MG63 (cell line): ENCODE measurements at regions not wholly inside any gene's neighbourhood (a gene's known extent, or its start where the extent isn't known, plus 50 kb on each side); places are given as distances from the start of the nearest gene placed in this dataset.
A peak's percentile ranks its signal among the peaks of the same experiment; 100 is the strongest.
"Not testable (repeated sequence)": the region's sequence is repeated elsewhere in the genome, so short reads cannot be mapped to it uniquely, and the experiment has no call there.

ENCODE experiments used
- DNase-seq: peaks from one replicate; pipeline ENCODE4 v3.0.0-alpha.2; 2020
- H3K27me3 ChIP-seq: fragments of 250-450 bp; sonication (Bioruptor Pico); 2 replicates; pipeline ENCODE4 v1.5.1; 2020; ENCODE audit warnings: mild to moderate bottlenecking, moderate library complexity
- H3K36me3 ChIP-seq: fragments of 250-450 bp; sonication (Bioruptor Pico); 2 replicates; pipeline ENCODE4 v1.5.1; 2020; ENCODE audit warnings: mild to moderate bottlenecking, moderate library complexity
- H3K4me3 ChIP-seq: fragments of 250-450 bp; sonication (Bioruptor Pico); 2 replicates; pipeline ENCODE4 v1.5.1; 2020; ENCODE audit warnings: mild to moderate bottlenecking, moderate library complexity
- H3K9me3 ChIP-seq: fragments of 250-450 bp; sonication (Bioruptor Pico); 2 replicates; pipeline ENCODE4 v1.5.1; 2020; ENCODE audit warnings: mild to moderate bottlenecking, moderate library complexity

DNA sequence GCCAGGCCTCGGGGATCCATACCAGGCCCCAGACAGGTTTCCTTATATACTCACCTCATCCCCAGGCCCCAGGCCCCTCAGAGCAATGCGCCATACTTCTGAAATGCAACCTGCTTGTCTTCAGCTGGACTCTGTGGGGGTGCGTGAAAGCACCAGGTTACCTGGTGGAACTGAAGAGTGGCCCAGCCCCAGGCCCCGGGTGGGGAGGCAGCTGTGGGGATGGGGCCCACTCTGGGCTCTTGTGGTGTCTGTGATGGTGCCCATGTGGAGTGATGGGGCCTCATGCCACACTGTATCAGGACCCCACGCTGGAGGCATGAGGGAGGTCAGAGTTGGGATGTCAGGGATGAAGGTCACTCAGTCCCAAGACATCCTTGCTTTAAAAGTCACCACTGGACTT lies 999.0 kb downstream of the BRD1 start:
- Histone ChIP-seq H3K9me3 (no peaks in the 10 kb centered on the region), H3K36me3 (no peaks in the 10 kb centered on the region), H3K4me3 (no peak overlapping the region), H3K27me3 (no peaks in the 10 kb centered on the region)
- DNase-seq: no peak

DNA sequence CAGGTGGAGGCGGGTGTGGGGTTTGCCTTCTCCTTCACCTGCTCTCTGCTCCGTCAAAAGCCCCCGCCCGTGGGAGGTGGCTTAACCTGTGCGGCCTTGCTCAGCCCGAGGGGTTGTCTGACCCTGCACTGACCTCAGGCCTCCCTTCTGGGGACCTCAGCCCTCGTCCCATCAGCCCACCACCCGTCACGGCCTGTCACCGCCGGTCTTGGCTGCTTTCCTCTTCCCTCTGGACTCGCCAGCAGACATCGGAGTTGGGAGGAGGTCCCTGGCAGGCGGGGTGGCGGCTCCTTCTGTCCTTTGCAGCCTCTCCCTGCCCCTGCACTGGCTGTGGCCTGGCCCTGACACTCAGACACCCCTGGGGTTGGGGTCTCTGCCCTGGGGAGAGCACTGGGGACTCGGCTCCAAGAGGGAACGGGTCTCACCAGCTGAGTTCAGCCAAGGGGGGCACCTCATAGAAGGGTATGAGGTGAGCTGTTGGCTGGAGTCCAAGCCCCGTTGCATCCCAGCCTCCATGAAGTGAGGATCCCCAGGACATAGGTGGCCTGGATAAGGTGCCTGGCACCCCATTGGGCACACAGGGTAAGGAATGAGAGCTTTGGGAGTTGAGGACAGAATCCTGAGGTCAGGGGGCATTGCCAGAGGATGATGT lies 999.6 kb downstream of the BRD1 start:
- no peaks in the 10 kb centered on the region for H3K36me3 ChIP-seq
- no peak overlapping the region for H3K4me3 ChIP-seq
- H3K9me3 ChIP-seq: no peaks in the 10 kb centered on the region
- no peak for DNase-seq
- H3K27me3 ChIP-seq: no peaks in the 10 kb centered on the region

DNA sequence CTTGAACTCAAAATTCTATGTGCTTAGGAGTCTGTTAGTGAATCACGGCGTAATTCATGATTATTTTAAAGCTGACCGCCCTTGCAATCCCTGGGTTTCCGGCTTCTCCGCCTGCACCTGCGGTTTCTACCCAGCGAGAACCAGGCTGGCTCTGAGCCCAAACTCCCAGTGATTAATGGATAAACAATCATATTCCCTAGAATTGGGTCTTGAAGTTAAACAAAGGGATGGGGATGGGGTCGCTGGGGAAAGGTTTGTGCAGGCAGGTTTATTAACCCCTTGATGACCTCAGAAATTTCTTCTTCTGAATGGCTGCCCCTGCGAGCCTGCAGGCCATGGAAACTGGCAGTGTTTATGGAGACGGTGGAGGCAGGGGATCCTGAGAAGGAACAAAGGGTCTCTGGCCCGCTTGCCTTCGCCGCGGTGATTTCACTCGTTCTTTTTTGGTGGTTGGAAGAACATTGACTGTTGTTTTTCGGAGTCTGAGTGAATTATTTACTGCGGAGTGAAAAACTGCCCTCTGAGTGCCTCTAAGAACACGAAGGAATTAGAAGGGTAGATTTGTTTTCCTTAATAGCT lies 1000.3 kb downstream of the BRD1 start:
- no peak for DNase-seq
- H3K9me3 ChIP-seq: no peaks in the 10 kb centered on the region
- no peaks in the 10 kb centered on the region for H3K36me3 ChIP-seq
- no peaks in the 10 kb centered on the region for H3K27me3 ChIP-seq
- no peak overlapping the region for H3K4me3 ChIP-seq

DNA sequence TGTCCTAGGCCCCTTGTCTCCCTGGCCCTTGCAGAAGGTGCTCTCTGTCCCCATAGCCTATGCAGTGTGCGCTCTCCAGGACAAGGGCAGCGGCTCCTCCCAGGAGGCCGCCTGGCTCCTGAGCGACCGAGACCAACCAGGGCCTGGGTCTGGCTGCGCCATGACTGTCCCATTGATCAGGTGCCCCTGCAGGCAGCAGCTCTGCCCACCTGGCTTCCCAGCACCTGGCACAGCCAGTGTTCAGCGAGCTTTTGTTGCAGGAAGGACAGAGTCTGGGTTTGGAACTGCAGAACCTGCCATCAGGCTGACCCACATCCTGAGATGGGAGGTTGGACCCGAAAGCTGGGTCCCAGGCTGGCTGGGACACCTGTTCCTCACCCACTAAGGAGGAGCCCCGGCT lies 1001.1 kb downstream of the BRD1 start:
- Histone ChIP-seq H3K9me3 (no peaks in the 10 kb centered on the region), H3K36me3 (no peaks in the 10 kb centered on the region), H3K27me3 (no peaks in the 10 kb centered on the region), H3K4me3 (no peak overlapping the region)
- DNase-seq: no peak

DNA sequence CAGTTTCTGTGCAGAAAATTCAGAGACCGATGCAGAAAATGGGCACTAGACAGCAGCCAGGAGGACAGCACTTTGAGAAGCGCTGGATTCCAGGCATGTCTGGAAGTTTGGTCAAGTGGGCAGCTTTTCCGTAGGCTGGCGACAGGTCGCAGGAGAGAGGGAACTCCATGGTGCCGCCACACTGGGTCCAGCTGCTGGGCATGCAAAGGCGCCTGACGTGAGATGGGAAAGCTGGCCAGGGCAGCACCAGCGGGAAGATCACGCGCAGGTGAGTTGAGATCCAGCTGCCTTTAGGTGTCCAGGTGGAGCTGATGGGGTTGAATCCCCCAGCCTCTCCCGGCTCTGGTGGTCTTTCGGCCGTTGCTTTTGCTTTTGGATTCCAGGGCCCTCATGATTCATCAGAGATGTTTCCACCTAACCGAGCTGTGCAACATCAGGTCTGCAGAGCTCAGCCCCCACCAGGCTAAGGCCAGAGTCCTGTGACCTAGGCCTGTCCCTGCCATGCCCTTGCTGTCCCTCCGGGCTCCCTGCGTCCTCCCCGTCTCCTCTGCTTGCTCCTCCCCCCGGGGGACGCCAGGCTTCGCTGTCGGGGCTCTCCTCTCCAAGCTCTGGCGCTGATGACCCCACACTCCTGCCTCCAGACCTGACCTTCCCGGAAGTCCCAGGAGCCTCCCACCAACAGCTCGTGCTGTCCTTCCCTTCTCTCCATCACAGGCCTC lies 1001.7 kb downstream of the BRD1 start:
- H3K27me3 ChIP-seq: no peaks in the 10 kb centered on the region
- H3K4me3 ChIP-seq: no peak overlapping the region
- no peaks in the 10 kb centered on the region for H3K36me3 ChIP-seq
- no peaks in the 10 kb centered on the region for H3K9me3 ChIP-seq
- DNase-seq: no peak

DNA sequence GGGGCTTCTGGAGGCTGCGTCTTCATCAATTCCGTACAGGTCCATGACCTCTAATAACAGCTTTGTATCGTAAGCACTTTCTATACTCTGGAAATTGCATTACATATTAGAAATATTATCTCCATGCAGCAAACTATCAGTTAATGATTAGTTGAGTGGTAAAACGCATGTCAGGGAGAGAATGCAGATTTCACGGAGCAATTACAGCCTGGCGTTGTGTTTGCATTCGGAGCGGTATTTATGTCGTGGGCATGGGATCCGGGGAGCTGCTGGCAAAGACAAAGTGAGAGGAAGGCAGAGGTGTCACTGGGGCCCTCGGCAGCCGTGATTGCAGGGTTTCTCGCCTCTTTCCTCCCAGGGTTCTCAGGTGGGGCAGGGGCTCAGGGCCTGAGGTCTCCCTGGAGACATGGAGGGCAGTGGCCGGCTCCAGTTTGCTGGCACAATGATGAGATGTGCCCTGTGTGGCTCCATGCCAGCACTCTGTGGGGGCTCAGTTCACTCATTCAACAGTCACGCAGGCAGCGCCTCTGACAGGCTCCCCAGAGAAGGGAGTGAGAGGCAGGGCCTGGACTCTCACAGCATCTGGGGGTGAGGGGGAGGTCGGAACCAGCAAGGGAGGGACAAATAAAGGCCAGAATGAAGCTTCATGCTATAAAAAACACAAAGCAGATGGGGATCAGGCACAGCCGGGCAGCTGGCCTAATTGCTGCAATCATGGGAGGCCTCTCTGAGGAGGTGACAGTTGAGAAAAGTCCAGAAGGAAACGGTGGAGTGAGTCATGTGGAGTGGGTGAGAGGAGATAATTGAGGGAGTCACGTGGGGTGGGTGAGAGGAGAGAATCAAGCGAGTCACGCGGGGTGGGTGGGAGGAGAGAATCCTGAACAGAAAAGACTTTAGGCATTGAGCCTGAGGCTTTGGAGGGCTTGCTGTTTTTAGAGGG lies 1002.7 kb downstream of the BRD1 start:
- DNase-seq: peak; percentile 68
- Histone ChIP-seq H3K27me3 (no peaks in the 10 kb centered on the region), H3K4me3 (no peak overlapping the region), H3K36me3 (no peaks in the 10 kb centered on the region), H3K9me3 (no peaks in the 10 kb centered on the region)

DNA sequence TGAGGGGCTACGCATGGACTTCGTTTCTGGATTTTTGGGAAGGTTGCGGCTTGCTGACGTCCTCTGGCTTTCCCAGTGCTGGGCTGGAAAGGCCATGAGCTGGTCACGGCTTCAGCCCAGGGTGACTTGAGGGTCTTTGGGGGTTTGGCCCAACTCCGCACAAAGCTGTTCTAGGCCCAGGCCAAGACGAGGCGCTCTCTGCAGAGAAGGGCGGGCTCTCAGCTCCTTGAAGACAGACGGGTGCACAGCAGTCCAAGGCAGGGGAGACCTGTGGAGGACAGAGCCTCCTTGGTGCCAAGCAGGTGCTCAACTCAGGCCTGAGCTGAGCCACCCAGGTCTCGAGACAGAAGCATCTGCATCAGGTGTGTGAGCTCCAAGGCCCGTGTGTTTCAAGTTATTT lies 1003.7 kb downstream of the BRD1 start:
- no peaks in the 10 kb centered on the region for H3K9me3 ChIP-seq
- no peak for DNase-seq

DNA sequence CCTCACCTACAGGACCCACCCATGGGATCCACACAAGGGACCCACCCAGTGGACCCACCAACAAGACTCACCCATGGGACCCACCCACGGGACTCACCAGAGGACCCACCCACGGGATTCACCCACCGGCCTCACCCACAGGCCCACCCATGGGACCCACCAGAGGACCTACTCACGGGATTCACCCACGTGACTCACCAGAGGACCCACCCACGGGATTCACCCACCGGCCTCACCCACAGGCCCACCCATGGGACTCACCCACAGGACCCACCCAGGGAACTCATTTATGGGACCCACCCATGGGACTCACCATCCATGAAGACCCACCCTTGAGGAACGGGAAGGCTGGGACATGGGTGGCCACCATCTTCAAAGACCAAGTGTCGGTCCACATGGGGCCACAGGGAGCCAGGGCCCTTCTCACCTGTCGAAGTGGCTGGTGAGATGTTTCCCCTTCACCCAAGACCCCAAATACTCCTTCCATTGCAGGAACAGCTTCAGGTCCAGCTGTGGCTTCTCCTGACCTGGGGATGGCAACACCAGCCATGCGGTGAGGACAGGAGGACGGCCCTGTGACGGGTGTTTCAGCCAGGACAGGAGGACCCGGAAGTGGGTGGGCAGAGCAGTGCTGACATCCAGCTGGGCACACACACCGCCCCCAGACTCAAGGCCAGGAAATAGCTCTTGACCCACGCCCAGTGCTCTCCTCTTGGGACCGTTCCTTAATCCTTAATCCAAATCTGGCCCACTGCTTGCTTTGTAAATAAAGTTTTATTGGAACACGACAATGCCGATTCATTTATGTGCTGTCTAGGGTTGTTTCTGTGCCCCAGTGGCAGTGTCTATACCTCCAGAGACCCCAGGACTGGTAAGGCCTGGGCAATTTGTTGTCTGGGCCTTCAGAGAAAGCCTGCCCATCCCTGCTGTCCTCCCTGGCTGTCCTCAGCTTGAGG lies 1005.1 kb downstream of the BRD1 start:
- Histone ChIP-seq H3K27me3 (no peaks in the 10 kb centered on the region), H3K9me3 (no peaks in the 10 kb centered on the region), H3K4me3 (no peak overlapping the region), H3K36me3 (no peaks in the 10 kb centered on the region)
- no peak for DNase-seq

More for the DNA sequence above, 1003.7 kb downstream of the BRD1 start:
- Histone ChIP-seq H3K27me3 (no peaks in the 10 kb centered on the region), H3K36me3 (no peaks in the 10 kb centered on the region), H3K4me3 (no peak overlapping the region)

DNA sequence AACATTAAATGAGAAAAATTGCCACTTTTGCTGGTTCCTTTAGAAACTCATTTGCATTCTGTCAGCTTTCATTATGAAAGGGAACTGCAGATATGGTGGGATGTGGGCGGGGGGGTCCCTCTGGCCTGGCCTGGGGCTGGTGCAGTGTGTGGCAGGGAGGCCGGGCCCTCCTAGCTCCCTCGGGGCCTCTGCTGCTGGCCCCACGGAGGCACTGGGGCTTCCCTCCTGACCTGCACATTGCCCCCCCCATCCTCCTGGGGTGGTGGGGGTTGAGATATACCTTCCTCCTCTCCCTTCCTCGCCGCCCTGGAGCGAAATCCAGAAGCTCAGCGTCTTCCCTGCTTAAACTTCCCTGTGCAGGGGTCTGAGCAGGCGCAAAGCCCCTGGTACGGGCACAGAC lies 1005.9 kb downstream of the BRD1 start:
- Histone ChIP-seq H3K36me3 (no peaks in the 10 kb centered on the region), H3K27me3 (no peaks in the 10 kb centered on the region), H3K4me3 (no peak overlapping the region), H3K9me3 (no peaks in the 10 kb centered on the region)
- DNase-seq: no peak

DNA sequence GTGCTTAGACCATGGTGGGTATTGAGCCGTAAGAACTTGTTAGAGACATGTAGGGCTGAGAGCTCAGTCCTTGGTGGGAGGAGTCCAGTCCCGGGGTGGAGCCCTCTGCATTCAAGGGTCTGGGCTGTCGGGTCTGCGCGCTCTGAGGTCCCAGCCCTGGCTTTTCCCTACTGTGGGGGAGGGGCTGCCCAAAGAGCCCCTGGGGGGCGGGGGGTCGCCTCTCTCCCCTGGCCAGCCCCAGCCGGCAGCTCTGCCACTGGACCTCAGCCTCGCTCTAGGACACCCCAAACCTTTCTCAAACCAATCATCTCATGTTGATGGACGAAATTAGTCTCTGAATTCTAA lies 1006.4 kb downstream of the BRD1 start:
- Histone ChIP-seq H3K27me3 (no peaks in the 10 kb centered on the region), H3K36me3 (no peaks in the 10 kb centered on the region), H3K4me3 (no peak overlapping the region), H3K9me3 (no peaks in the 10 kb centered on the region)
- no peak for DNase-seq

DNA sequence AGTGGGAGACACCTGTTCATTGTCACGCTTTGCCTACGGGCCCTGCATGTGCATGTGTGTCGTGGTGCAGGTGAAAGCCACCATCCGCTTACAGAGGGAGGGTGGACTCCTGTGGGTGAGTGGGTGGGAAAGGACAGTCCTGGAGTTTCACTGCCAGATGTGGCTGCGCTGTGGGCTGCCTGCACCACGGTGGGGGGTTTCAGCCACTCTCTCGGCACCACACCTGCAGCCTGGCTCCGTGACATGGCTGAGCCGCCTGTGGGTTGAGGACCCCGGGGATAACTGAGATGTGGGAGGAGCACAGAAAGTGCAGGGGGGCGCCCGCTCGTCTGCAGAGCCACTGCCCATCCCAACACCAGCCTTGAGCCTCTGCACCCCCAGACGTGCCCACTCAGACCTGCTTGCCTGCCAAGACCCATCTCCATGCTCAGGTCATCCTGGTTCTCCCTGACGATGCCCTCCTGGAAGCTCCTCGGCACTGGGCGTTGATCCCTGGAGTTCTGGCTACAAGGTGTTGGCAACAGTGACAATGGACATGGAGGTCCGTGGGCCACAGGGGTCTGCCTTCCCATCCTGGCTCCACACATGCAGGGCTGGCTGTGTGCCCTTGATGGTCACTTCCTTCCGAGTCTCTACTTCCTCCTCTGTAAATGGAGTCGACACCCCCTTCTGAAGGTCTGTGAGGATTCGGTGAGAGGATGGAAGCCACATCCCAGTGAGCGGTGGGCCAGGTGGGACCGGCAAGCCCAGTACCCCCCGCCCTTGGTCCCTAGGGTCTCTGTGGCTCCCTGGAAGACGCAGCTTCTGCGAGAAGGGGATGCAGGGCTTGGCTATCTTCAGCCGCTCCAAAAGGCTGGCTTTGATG lies 1007.0 kb downstream of the BRD1 start:
- no peak overlapping the region for H3K4me3 ChIP-seq
- no peaks in the 10 kb centered on the region for H3K27me3 ChIP-seq
- no peaks in the 10 kb centered on the region for H3K36me3 ChIP-seq
- DNase-seq: no peak
- no peaks in the 10 kb centered on the region for H3K9me3 ChIP-seq

DNA sequence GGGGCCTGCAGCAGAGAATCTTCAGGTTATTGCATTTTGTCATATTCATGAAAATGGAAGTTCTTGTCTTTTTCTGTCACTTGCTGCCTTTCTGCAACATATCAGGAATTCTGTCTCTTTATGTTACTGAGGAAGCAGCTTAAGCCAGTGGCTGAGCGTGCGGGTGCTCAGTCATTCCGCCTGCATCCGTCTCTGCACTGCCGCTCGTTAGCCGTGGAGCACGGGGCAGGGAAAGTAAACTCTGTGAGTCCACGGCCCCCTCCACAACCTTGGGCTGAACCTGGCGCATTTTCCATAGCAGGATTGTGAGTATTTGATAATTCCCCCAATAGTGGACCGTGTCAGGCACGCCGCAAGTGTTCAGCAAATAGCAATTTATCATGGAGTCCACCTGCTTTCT lies 1007.7 kb downstream of the BRD1 start:
- Histone ChIP-seq H3K9me3 (no peaks in the 10 kb centered on the region), H3K36me3 (no peaks in the 10 kb centered on the region), H3K4me3 (no peak overlapping the region), H3K27me3 (no peaks in the 10 kb centered on the region)
- DNase-seq: no peak

DNA sequence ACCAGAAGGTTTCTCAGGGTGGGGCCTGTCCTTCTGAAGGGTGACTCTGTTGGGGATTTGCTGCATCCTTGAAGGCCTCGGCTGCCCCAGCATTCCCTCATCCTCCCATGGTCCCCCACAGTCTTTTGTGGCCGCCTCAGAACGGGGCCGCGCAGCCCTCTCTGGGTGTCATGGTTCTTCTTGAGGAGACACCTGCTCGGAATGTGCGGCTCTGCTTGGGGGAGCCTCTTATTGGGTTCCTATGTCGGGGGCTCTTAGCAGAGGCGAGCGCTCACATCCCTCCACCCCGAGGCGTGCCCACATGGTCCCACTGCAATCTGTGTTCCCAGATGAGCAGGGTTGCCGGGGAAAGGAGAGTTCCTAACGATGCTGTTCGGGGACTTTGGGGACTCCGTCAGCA lies 1008.4 kb downstream of the BRD1 start:
- Histone ChIP-seq H3K4me3 (no peak overlapping the region), H3K9me3 (no peaks in the 10 kb centered on the region), H3K36me3 (no peaks in the 10 kb centered on the region), H3K27me3 (no peaks in the 10 kb centered on the region)
- DNase-seq: no peak

DNA sequence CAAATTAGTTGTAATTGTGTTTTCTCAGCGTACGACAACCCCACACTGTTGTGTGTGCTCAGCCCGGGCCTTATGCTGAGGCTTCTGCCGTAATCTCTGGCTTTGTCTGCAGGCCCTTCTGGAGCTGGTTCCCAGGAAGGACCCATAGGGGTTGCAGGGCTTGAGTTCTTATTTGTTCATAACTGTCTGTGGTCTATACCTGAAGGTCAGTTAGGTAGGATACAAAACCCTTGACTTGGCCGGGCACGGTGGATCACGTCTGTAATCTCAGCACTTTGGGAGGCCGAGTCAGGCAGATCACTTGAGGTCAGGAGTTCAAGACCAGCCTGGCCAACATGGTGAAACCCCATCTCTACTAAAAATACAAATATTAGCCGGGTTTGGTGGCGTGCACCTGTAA lies 1010.2 kb downstream of the BRD1 start:
- not testable (repeated sequence) for H3K27me3 ChIP-seq, H3K9me3 ChIP-seq, H3K36me3 ChIP-seq, DNase-seq, H3K4me3 ChIP-seq

DNA sequence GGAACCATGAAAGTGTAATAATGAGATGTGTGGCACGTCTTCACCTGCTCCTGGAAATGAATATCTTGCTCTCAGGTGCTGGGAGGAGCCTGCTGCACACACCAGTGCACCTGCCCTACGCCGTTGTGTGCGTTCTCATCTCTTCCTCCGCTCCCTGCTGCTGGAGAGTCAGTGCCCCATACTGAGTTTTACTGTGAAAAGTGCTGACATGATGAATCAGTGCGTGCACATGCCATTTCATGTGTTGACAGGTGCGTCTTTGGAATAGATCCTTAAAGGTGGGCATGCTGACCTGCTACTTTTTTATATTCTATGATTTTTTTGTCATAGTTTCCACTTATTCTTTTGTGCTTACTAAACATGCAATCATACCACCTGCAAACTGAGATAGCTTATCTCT lies 1015.8 kb downstream of the BRD1 start:
- no peak for DNase-seq
- no peak overlapping the region for H3K4me3 ChIP-seq
- no peaks in the 10 kb centered on the region for H3K9me3 ChIP-seq
- 0 out of 2 replicates have a peak, but pooled peaks cover 4% of the 10 kb centered on the region for H3K27me3 ChIP-seq
- no peaks in the 10 kb centered on the region for H3K36me3 ChIP-seq
